ENCODE measurements at regions not wholly inside any gene's neighbourhood (a gene's known extent, or its start where the extent isn't known, plus 50 kb on each side); places are given as distances from the start of the nearest gene placed in this dataset.

DNA sequence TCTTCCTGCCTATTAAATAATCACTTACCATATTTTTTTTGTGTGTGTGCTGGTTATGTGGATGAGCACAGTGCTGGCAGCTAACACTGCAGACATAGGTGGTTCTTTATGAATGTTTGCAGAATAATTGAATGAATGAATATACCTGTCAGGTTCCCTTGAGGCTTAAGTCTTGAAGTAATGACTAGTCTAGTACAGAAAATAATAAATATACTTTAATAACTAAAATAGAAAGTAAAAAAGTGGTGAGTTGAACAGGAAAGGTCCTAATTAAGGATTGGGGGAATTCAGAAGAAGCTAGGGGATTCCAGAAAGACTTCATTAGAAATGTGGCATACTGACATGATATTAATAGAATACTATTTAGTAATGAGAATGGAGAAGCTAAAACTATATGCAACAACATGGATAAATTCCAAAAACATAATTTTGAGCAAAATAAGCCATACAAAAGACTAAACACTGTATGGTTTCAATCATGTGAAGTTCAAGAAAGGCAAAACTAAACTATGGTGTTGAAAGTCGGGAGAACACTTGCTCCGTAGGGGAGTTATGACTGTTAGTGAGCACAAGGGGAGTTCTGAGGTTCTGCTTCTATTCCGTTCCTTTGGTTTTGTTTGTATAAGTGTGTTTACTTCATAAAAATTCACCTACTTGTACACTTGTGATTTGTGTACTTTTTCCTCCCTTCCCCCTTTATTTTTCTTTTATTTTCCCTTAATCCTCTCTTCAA is 464.6 kb downstream of the MTX2 start:
- no peak for DNase-seq

GRCh38 chr2:176734868-176735267 is 465.6 kb downstream of the MTX2 start:
- DNase-seq = no peak
- H3K27ac Mint-ChIP-seq (ENCODE audit: unreplicated experiment) = no peak overlapping the region

More for the DNA sequence above, 464.6 kb downstream of the MTX2 start:
- H3K4me1 Mint-ChIP-seq (ENCODE audit: low read depth, unreplicated experiment) = no peaks in the 10 kb centered on the region
- H3K27me3 Mint-ChIP-seq (ENCODE audit: unreplicated experiment) = no peaks in the 10 kb centered on the region
- H3K4me3 Mint-ChIP-seq (ENCODE audit: unreplicated experiment) = no peak overlapping the region
- no peaks in the 10 kb centered on the region for H3K36me3 Mint-ChIP-seq (ENCODE audit: unreplicated experiment)
- no peaks in the 10 kb centered on the region for H3K9me3 Mint-ChIP-seq (ENCODE audit: unreplicated experiment)
- TF ChIP-seq, protein P1, sequence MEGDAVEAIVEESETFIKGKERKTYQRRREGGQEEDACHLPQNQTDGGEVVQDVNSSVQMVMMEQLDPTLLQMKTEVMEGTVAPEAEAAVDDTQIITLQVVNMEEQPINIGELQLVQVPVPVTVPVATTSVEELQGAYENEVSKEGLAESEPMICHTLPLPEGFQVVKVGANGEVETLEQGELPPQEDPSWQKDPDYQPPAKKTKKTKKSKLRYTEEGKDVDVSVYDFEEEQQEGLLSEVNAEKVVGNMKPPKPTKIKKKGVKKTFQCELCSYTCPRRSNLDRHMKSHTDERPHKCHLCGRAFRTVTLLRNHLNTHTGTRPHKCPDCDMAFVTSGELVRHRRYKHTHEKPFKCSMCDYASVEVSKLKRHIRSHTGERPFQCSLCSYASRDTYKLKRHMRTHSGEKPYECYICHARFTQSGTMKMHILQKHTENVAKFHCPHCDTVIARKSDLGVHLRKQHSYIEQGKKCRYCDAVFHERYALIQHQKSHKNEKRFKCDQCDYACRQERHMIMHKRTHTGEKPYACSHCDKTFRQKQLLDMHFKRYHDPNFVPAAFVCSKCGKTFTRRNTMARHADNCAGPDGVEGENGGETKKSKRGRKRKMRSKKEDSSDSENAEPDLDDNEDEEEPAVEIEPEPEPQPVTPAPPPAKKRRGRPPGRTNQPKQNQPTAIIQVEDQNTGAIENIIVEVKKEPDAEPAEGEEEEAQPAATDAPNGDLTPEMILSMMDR (IDR thresholded peaks at IDR 0.05; ENCODE audit: partially characterized antibody, unreplicated experiment) = no peak
- H3K27ac Mint-ChIP-seq (ENCODE audit: unreplicated experiment) = no peak overlapping the region

DNA sequence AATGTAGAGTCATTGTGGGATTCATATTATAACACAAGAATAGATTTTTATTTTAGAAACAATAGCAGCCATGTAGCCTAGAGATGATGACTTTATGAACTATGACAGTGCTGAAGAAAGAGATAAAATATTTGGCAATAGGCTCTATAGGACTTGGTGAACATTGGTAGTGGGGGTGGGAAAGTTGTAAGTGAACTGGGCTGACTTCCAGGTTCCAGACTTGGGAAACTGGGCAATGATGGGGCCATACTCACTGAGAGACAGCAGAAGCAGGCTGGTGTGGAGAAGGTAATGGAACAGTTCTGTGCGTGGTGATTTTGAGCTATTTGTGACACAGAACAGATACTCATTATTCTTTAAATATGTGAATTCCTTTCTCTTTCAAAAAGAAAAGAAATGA is 470.3 kb upstream of the HNRNPA3 start:
- H3K36me3 Mint-ChIP-seq (ENCODE audit: unreplicated experiment) = no peaks in the 10 kb centered on the region
- no peak for DNase-seq
- H3K9me3 Mint-ChIP-seq (ENCODE audit: unreplicated experiment) = no peaks in the 10 kb centered on the region
- TF ChIP-seq, protein P1 (IDR thresholded peaks at IDR 0.05; ENCODE audit: partially characterized antibody, unreplicated experiment) = no peak
- no peaks in the 10 kb centered on the region for H3K4me1 Mint-ChIP-seq (ENCODE audit: low read depth, unreplicated experiment)
- H3K27ac Mint-ChIP-seq (ENCODE audit: unreplicated experiment) = no peak overlapping the region
- H3K4me3 Mint-ChIP-seq (ENCODE audit: unreplicated experiment) = no peak overlapping the region
- H3K27me3 Mint-ChIP-seq (ENCODE audit: unreplicated experiment) = no peaks in the 10 kb centered on the region

More at GRCh38 chr2:176734868-176735267, 465.6 kb downstream of the MTX2 start:
- no peaks in the 10 kb centered on the region for H3K9me3 Mint-ChIP-seq (ENCODE audit: unreplicated experiment)
- TF ChIP-seq, protein P1 (IDR thresholded peaks at IDR 0.05; ENCODE audit: partially characterized antibody, unreplicated experiment) = no peak
- H3K36me3 Mint-ChIP-seq (ENCODE audit: unreplicated experiment) = no peaks in the 10 kb centered on the region
- no peaks in the 10 kb centered on the region for H3K4me1 Mint-ChIP-seq (ENCODE audit: low read depth, unreplicated experiment)
- no peak overlapping the region for H3K4me3 Mint-ChIP-seq (ENCODE audit: unreplicated experiment)
- no peaks in the 10 kb centered on the region for H3K27me3 Mint-ChIP-seq (ENCODE audit: unreplicated experiment)

- H3K27me3 Mint-ChIP-seq (ENCODE audit: unreplicated experiment) = no peaks in the 10 kb centered on the region
- H3K9me3 Mint-ChIP-seq (ENCODE audit: unreplicated experiment) = no peaks in the 10 kb centered on the region
- H3K4me1 Mint-ChIP-seq (ENCODE audit: low read depth, unreplicated experiment) = no peaks in the 10 kb centered on the region
- TF ChIP-seq, protein P1 (IDR thresholded peaks at IDR 0.05; ENCODE audit: partially characterized antibody, unreplicated experiment) = no peak
- H3K27ac Mint-ChIP-seq (ENCODE audit: unreplicated experiment) = no peak overlapping the region
- no peaks in the 10 kb centered on the region for H3K36me3 Mint-ChIP-seq (ENCODE audit: unreplicated experiment)
- no peak for DNase-seq
- no peak overlapping the region for H3K4me3 Mint-ChIP-seq (ENCODE audit: unreplicated experiment)
Observed at GRCh38 chr2:176743671-176744070, 468.9 kb upstream of the HNRNPA3 start.

GRCh38 chr2:176744146-176744545 is 468.4 kb upstream of the HNRNPA3 start:
- no peaks in the 10 kb centered on the region for H3K4me1 Mint-ChIP-seq (ENCODE audit: low read depth, unreplicated experiment)
- TF ChIP-seq, protein P1 (IDR thresholded peaks at IDR 0.05; ENCODE audit: partially characterized antibody, unreplicated experiment) = no peak
- H3K27ac Mint-ChIP-seq (ENCODE audit: unreplicated experiment) = no peak overlapping the region
- no peak overlapping the region for H3K4me3 Mint-ChIP-seq (ENCODE audit: unreplicated experiment)
- no peaks in the 10 kb centered on the region for H3K9me3 Mint-ChIP-seq (ENCODE audit: unreplicated experiment)
- DNase-seq = no peak
- no peaks in the 10 kb centered on the region for H3K36me3 Mint-ChIP-seq (ENCODE audit: unreplicated experiment)
- no peaks in the 10 kb centered on the region for H3K27me3 Mint-ChIP-seq (ENCODE audit: unreplicated experiment)
